ENCODE measurements at regions not wholly inside any gene's neighbourhood (a gene's known extent, or its start where the extent isn't known, plus 50 kb on each side); places are given as distances from the start of the nearest gene placed in this dataset.

- DNase-seq (ENCODE audit: low read depth in 1 of 2, low spot score in 2 of 2) (no peak), FAIRE-seq (no peak)
- H2BK15ac ChIP-seq (ENCODE audit: low read length): no peak overlapping the region
- H2AFZ ChIP-seq (ENCODE audit: low read length): no peak overlapping the region
- TF ChIP-seq, protein P1, sequence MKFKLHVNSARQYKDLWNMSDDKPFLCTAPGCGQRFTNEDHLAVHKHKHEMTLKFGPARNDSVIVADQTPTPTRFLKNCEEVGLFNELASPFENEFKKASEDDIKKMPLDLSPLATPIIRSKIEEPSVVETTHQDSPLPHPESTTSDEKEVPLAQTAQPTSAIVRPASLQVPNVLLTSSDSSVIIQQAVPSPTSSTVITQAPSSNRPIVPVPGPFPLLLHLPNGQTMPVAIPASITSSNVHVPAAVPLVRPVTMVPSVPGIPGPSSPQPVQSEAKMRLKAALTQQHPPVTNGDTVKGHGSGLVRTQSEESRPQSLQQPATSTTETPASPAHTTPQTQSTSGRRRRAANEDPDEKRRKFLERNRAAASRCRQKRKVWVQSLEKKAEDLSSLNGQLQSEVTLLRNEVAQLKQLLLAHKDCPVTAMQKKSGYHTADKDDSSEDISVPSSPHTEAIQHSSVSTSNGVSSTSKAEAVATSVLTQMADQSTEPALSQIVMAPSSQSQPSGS (IDR thresholded peaks at IDR 0.05; ENCODE audit: low read length): no peak
- no peak for TF ChIP-seq GTF2F1 (IDR thresholded peaks at IDR 0.05; ENCODE audit: borderline replicate concordance, low read depth, low read length)
- TF ChIP-seq BRCA1 (IDR thresholded peaks at IDR 0.05; ENCODE audit: low read depth, low read length): no peak
- TF ChIP-seq BACH1 (IDR thresholded peaks at IDR 0.05; ENCODE audit: low read length): no peak
- TF ChIP-seq SP2 (IDR thresholded peaks at IDR 0.05; ENCODE audit: low read length): no peak
- TF ChIP-seq, protein P2, sequence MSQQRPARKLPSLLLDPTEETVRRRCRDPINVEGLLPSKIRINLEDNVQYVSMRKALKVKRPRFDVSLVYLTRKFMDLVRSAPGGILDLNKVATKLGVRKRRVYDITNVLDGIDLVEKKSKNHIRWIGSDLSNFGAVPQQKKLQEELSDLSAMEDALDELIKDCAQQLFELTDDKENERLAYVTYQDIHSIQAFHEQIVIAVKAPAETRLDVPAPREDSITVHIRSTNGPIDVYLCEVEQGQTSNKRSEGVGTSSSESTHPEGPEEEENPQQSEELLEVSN (IDR thresholded peaks at IDR 0.05): no peak
- no peak for TF ChIP-seq RFX5 (IDR thresholded peaks at IDR 0.05; ENCODE audit: borderline replicate concordance, low read depth, low read length)
- TF ChIP-seq ATF3 (IDR thresholded peaks at IDR 0.05; ENCODE audit: insufficient read depth, low read depth, low read length): no peak
- no peak for TF ChIP-seq CREB1 (IDR thresholded peaks at IDR 0.05)
- TF ChIP-seq RNF2 (IDR thresholded peaks at IDR 0.05; ENCODE audit: borderline replicate concordance, low read depth, low read length, missing control alignments, poor library complexity, severe bottlenecking): no peak
- no peak for TF ChIP-seq SRF (IDR thresholded peaks at IDR 0.05; ENCODE audit: low read depth, low read length)
- no peak for TF ChIP-seq CBX8 (IDR thresholded peaks at IDR 0.05; ENCODE audit: borderline replicate concordance, low read depth, low read length)
- H2BK120ac ChIP-seq (replicated peaks; ENCODE audit: low read depth, low read length): no peak overlapping the region
- no peak overlapping the region for H4K5ac ChIP-seq (ENCODE audit: insufficient read length, low read depth, low read length)
- H3K56ac ChIP-seq (replicated peaks; ENCODE audit: insufficient read length, low read depth, low read length): no peak overlapping the region
- H3K9me3 ChIP-seq (ENCODE audit: insufficient read depth in 2 of 2, low read depth in 1 of 2, low read length in 1 of 2): no peaks in the 10 kb centered on the region
- H4K8ac ChIP-seq (ENCODE audit: extremely low read depth, insufficient read depth, low read length): no peak overlapping the region
- H3K18ac ChIP-seq (ENCODE audit: extremely low read depth, low read length): no peak overlapping the region
- H2AK5ac ChIP-seq (ENCODE audit: low read depth, low read length): no peak overlapping the region
- H4K91ac ChIP-seq (replicated peaks; ENCODE audit: insufficient read length, low read length): no peak overlapping the region
- no peaks in the 10 kb centered on the region for H3K27me3 ChIP-seq (replicated peaks in 1 of 4; ENCODE audit: control insufficient read depth in 3 of 4, extremely low read depth in 1 of 4, insufficient read depth in 3 of 4, low read length in 3 of 4)
- H3K27ac ChIP-seq (ENCODE audit: low read depth, low read length): no peak overlapping the region
- no peak overlapping the region for H3K4ac ChIP-seq (replicated peaks; ENCODE audit: insufficient read length, low read depth, low read length)
- CTCF ChIA-PET (ENCODE audit: partially characterized antibody): interaction anchor here (0.9 kb wide), 1 partner anchor 87 kb away, joined by 3 read pairs; no protein-coding TSS in a partner anchor
- H2BK20ac ChIP-seq (ENCODE audit: low read length): no peak overlapping the region
- POLR2A ChIA-PET (ENCODE audit: partially characterized antibody): no interaction called here
- no peaks in the 10 kb centered on the region for H4K20me1 ChIP-seq (replicated peaks in 1 of 2; ENCODE audit: control insufficient read depth in 1 of 2, insufficient read depth in 2 of 2, low read length in 2 of 2)
- H2BK5ac ChIP-seq (ENCODE audit: low read depth, low read length): no peak overlapping the region
- H3K23ac ChIP-seq (ENCODE audit: insufficient read length): no peak overlapping the region
- H2BK12ac ChIP-seq (ENCODE audit: low read depth, low read length): no peak overlapping the region
- no peaks in the 10 kb centered on the region for H3K79me1 ChIP-seq (ENCODE audit: low read depth, low read length)
- H3K9ac ChIP-seq (replicated peaks in 1 of 4; ENCODE audit: extremely low read depth in 1 of 4, low read depth in 3 of 4, low read length in 3 of 4): no peak overlapping the region
- WGBS, 2 experiments (ENCODE audit: extremely low coverage in 1 of 2, insufficient coverage in 1 of 2, insufficient read length in 1 of 2, insufficient replicate concordance in 2 of 2, low coverage in 1 of 2, low lambda C conversion rate in 2 of 2, missing lambda C conversion rate in 1 of 2): 93% methylated on average over 3 of the region's 3 CpGs; no CpG with 5 or more reads in 1 of the 2 experiments
- no peak overlapping the region for H3K14ac ChIP-seq (ENCODE audit: insufficient read length)
- no peak overlapping the region for H3K4me2 ChIP-seq (ENCODE audit: insufficient read depth in 1 of 2, low read depth in 2 of 2, low read length in 2 of 2)
- H3K4me1 ChIP-seq (replicated peaks in 1 of 4; ENCODE audit: control insufficient read depth in 3 of 4, insufficient read depth in 4 of 4, low read length in 3 of 4): no peaks in the 10 kb centered on the region
- no peaks in the 10 kb centered on the region for H3K23me2 ChIP-seq (ENCODE audit: low read depth, low read length)
- no peaks in the 10 kb centered on the region for H3K36me3 ChIP-seq (ENCODE audit: control insufficient read depth in 2 of 4, insufficient read depth in 4 of 4, low read length in 3 of 4)
- H3K79me2 ChIP-seq (ENCODE audit: control insufficient read depth in 1 of 2, insufficient read depth in 2 of 2, low read length in 2 of 2): no peaks in the 10 kb centered on the region
- no peak overlapping the region for H3K4me3 ChIP-seq (ENCODE audit: extremely low read depth in 1 of 4, insufficient read depth in 2 of 4, low read depth in 3 of 4, low read length in 4 of 4)
Measured at GRCh38 chr13:110980921-110981320, 66.1 kb upstream of the ANKRD10 start.

Measured in H1 (cell line).